Type B pancreatic cell (in vitro differentiated cells): ENCODE measurements at regions not wholly inside any gene's neighbourhood (a gene's known extent, or its start where the extent isn't known, plus 50 kb on each side); places are given as distances from the start of the nearest gene placed in this dataset.

ENCODE experiments used
- DNase-seq: peaks from one replicate; pipeline ENCODE4 v3.0.0; 2021; ENCODE audit warnings: mixed read lengths; ENCODE audit not compliant: unreplicated experiment; ENCODE audit errors: extremely low spot score
- H3K27ac Mint-ChIP-seq: 2 replicates; pipeline ENCODE4 v1.8.0; 2021; ENCODE audit warnings: mild to moderate bottlenecking, mixed read lengths
- H3K27me3 Mint-ChIP-seq: 2 replicates; pipeline ENCODE4 v1.8.0; 2021; ENCODE audit warnings: mixed read lengths
- H3K36me3 Mint-ChIP-seq: 2 replicates; pipeline ENCODE4 v1.8.0; 2021; ENCODE audit warnings: mixed read lengths
- H3K4me1 Mint-ChIP-seq: one replicate; pipeline ENCODE4 v1.8.0; 2021; ENCODE audit warnings: mixed read lengths; ENCODE audit not compliant: unreplicated experiment
- H3K4me3 Mint-ChIP-seq: 2 replicates; pipeline ENCODE4 v1.8.0; 2021; ENCODE audit warnings: mild to moderate bottlenecking, mixed read lengths
- H3K9me3 Mint-ChIP-seq: 2 replicates; pipeline ENCODE4 v1.8.0; 2021; ENCODE audit warnings: mixed read lengths
- CTCF ChIP-seq: fragments of 200-600 bp; sonication (generic); conservative IDR thresholded peaks from 2 replicates; pipeline ENCODE4 v1.5.0; 2021; ENCODE audit warnings: antibody characterized with exemption, mild to moderate bottlenecking

GRCh38 chr2:217017456-217018252, 157.8 kb upstream of the TNP1 start:
- DNase-seq = no peak
- H3K27me3 Mint-ChIP-seq = no peaks in the 10 kb centered on the region
- peaks cover 5% of the 10 kb centered on the region for H3K4me1 Mint-ChIP-seq
- no peak overlapping the region for H3K27ac Mint-ChIP-seq
- H3K4me3 Mint-ChIP-seq = no peak overlapping the region
- no peaks in the 10 kb centered on the region for H3K9me3 Mint-ChIP-seq
- no peak for TF ChIP-seq CTCF
- no peaks in the 10 kb centered on the region for H3K36me3 Mint-ChIP-seq

GRCh38 chr2:217016796-217017419, 157.0 kb upstream of the TNP1 start:
- Mint-ChIP-seq H3K27me3 (no peaks in the 10 kb centered on the region), H3K27ac (no peak overlapping the region), H3K4me1 (peaks cover 5% of the 10 kb centered on the region), H3K4me3 (no peak overlapping the region), H3K36me3 (no peaks in the 10 kb centered on the region), H3K9me3 (no peaks in the 10 kb centered on the region)
- no peak for TF ChIP-seq CTCF
- DNase-seq = no peak

- Mint-ChIP-seq H3K27me3 (no peaks in the 10 kb centered on the region), H3K27ac (no peak overlapping the region), H3K4me1 (peaks cover 5% of the 10 kb centered on the region), H3K4me3 (no peak overlapping the region), H3K9me3 (no peaks in the 10 kb centered on the region), H3K36me3 (no peaks in the 10 kb centered on the region)
- no peak for DNase-seq
- no peak for TF ChIP-seq CTCF
Observed at GRCh38 chr2:217014328-217015105, 154.7 kb upstream of the TNP1 start.

- Mint-ChIP-seq H3K27me3 (no peaks in the 10 kb centered on the region), H3K36me3 (no peaks in the 10 kb centered on the region), H3K27ac (no peak overlapping the region), H3K4me3 (no peak overlapping the region), H3K9me3 (no peaks in the 10 kb centered on the region), H3K4me1 (peaks cover 7% of the 10 kb centered on the region)
- no peak for TF ChIP-seq CTCF
- DNase-seq = no peak
Observed at GRCh38 chr2:217013926-217014325, 154.1 kb upstream of the TNP1 start.

- Mint-ChIP-seq H3K4me1 (peaks cover 11% of the 10 kb centered on the region), H3K9me3 (peaks cover 8% of the 10 kb centered on the region), H3K27me3 (no peaks in the 10 kb centered on the region), H3K4me3 (no peak overlapping the region), H3K27ac (no peak overlapping the region), H3K36me3 (no peaks in the 10 kb centered on the region)
- no peak for DNase-seq
- no peak for TF ChIP-seq CTCF
Observed at GRCh38 chr2:217011576-217011975, 151.7 kb upstream of the TNP1 start.
